ENCODE measurements at regions not wholly inside any gene's neighbourhood (a gene's known extent, or its start where the extent isn't known, plus 50 kb on each side); places are given as distances from the start of the nearest gene placed in this dataset.

- TF ChIP-seq CTCF (IDR thresholded peaks at IDR 0.05; ENCODE audit: low read length) (no peak), EZH2 (IDR thresholded peaks at IDR 0.05; ENCODE audit: borderline replicate concordance, low read length) (no peak)
Observed at GRCh38 chr1:80922906-80923305, 877.8 kb upstream of the ADGRL2 start.
